Fibroblast of lung (primary cell): ENCODE measurements at regions not wholly inside any gene's neighbourhood (a gene's known extent, or its start where the extent isn't known, plus 50 kb on each side); places are given as distances from the start of the nearest gene placed in this dataset.
A peak's percentile ranks its signal among the peaks of the same experiment; 100 is the strongest.

Experiments
- DNase-seq, 2 donors: peaks; one replicate each; pipeline versions ENCODE4 v3.0.0 to v3.0.0-alpha.2; 2010; ENCODE audit warnings: low read depth in 2 of 2
- H2AFZ ChIP-seq: 2 replicates; pipeline ENCODE4 v1.5.1; 2012; ENCODE audit warnings: low read length, control low read depth, inconsistent platforms
- H3K27ac ChIP-seq: 2 replicates; pipeline ENCODE4 v1.5.1; 2011; ENCODE audit warnings: low read length, control low read depth; ENCODE audit not compliant: insufficient read depth
- H3K27me3 ChIP-seq: 2 replicates; pipeline ENCODE4 v1.5.1; 2011; ENCODE audit warnings: mild to moderate bottlenecking, low read length; ENCODE audit not compliant: control insufficient read depth, insufficient read depth
- H3K36me3 ChIP-seq: 2 replicates; pipeline ENCODE4 v1.5.1; 2011; ENCODE audit warnings: low read length; ENCODE audit not compliant: control insufficient read depth, insufficient read depth
- H3K4me1 ChIP-seq: 2 replicates; pipeline ENCODE4 v1.5.1; 2011; ENCODE audit warnings: low read length; ENCODE audit not compliant: control insufficient read depth, insufficient read depth; ENCODE audit errors: extremely low read depth
- H3K4me2 ChIP-seq: 2 replicates; pipeline ENCODE4 v1.5.1; 2011; ENCODE audit warnings: low read length, control low read depth; ENCODE audit not compliant: insufficient read depth; ENCODE audit errors: extremely low read depth
- H3K4me3 ChIP-seq, 4 experiments: fragments of 200-600 bp in 1 of 4; sonication (generic) in 1 of 4; replicated peaks in 1 of 4; 2 replicates each; pipeline ENCODE4 v1.5.1; 2011 to 2016; ENCODE audit warnings: low read length in 4 of 4, low read depth in 3 of 4, mild to moderate bottlenecking in 3 of 4, control low read depth in 2 of 4, inconsistent platforms in 1 of 4, mixed read lengths in 1 of 4; ENCODE audit not compliant: insufficient read depth in 1 of 4; ENCODE audit errors: control extremely low read depth in 1 of 4
- H3K79me2 ChIP-seq: 2 replicates; pipeline ENCODE4 v1.5.1; 2012; ENCODE audit warnings: mild to moderate bottlenecking, low read length, inconsistent platforms; ENCODE audit not compliant: control insufficient read depth, insufficient read depth
- H3K9ac ChIP-seq: 2 replicates; pipeline ENCODE4 v1.5.1; 2011; ENCODE audit warnings: mild to moderate bottlenecking, low read length, control low read depth; ENCODE audit not compliant: insufficient read depth
- H3K9me3 ChIP-seq: 2 replicates; pipeline ENCODE4 v1.5.1; 2012; ENCODE audit warnings: low read depth, low read length; ENCODE audit not compliant: control insufficient read depth, insufficient read depth
- H4K20me1 ChIP-seq: 2 replicates; pipeline ENCODE4 v1.5.1; 2011; ENCODE audit warnings: low read length; ENCODE audit not compliant: control insufficient read depth, insufficient read depth; ENCODE audit errors: extremely low read depth
- EZH2 ChIP-seq: IDR thresholded peaks from 2 replicates; pipeline ENCODE4 v1.5.1; 2012; ENCODE audit warnings: low read length, control low read depth, mild to moderate bottlenecking; ENCODE audit errors: missing control alignments
- TF ChIP-seq, protein P1 (sequence below), 2 donors: IDR thresholded peaks in 1 of 2; conservative IDR thresholded peaks in 1 of 2; 1 replicate in 1 of 2; 2 replicates in 1 of 2; pipeline ENCODE4 v1.5.1; 2011 to 2012; ENCODE audit warnings: low read length in 2 of 2, control low read depth in 1 of 2, inconsistent platforms in 1 of 2, low read depth in 1 of 2, mild to moderate bottlenecking in 1 of 2

DNA sequence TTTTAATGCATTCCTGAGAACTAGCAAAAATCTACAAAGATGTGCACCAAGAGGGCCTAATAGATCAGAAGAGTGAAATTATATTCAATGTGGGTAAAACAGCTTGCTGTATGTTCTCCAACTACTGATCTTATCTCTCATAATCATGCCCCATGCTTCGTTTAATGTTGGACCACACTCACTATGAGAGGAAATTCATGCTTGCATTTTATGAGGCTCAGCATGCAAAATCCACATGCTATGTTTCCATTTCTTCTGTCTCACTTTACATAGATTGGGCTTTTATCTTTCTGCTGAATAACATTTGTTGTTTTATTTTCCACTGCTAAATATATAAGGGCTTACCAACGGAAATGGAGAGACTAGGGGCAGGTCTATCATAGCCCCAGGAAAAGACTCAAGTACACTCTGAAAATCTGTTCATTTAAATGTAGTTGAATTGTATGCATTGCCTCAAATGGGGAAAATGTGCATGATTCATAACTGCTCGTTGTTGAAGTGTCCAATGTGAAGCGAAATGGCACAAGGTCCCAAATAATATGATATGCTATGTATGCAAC is 474.2 kb downstream of the EFNA5 start:
- TF ChIP-seq, protein P1, sequence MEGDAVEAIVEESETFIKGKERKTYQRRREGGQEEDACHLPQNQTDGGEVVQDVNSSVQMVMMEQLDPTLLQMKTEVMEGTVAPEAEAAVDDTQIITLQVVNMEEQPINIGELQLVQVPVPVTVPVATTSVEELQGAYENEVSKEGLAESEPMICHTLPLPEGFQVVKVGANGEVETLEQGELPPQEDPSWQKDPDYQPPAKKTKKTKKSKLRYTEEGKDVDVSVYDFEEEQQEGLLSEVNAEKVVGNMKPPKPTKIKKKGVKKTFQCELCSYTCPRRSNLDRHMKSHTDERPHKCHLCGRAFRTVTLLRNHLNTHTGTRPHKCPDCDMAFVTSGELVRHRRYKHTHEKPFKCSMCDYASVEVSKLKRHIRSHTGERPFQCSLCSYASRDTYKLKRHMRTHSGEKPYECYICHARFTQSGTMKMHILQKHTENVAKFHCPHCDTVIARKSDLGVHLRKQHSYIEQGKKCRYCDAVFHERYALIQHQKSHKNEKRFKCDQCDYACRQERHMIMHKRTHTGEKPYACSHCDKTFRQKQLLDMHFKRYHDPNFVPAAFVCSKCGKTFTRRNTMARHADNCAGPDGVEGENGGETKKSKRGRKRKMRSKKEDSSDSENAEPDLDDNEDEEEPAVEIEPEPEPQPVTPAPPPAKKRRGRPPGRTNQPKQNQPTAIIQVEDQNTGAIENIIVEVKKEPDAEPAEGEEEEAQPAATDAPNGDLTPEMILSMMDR (conservative IDR thresholded peaks at IDR 0.05 in 1 of 2, IDR thresholded peaks at IDR 0.05 in 1 of 2; ENCODE audit: low read depth in 1 of 2, low read length in 2 of 2), result no peak
- no peak for TF ChIP-seq EZH2
- no peak overlapping the region for H3K4me2 ChIP-seq
- no peaks in the 10 kb centered on the region for H3K27me3 ChIP-seq

DNA sequence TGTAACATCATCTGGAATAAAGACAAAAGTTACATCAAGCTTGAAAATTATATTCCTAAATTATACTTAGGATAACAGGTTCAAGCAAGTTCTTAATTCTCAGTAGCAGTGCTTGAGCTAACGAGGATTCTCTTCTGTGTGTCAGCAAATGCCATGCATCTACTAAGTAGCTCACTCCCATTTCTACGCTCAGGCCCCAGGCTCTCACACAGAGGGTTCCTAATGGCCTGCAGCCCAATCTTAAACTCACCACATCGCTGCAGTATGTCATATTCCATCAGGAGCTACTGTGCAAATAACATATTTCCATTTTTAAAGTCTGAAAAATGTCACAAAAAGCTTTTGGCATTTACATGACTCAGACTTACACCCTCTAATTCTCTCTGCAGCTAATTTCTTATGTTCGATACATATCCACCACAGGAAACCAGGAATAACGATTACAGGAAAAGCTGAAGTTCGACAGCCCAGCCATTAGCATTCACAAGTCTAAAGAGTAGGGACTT is 474.8 kb downstream of the EFNA5 start:
- no peak for TF ChIP-seq EZH2
- TF ChIP-seq, protein P1 (conservative IDR thresholded peaks at IDR 0.05 in 1 of 2, IDR thresholded peaks at IDR 0.05 in 1 of 2; ENCODE audit: low read depth in 1 of 2, low read length in 2 of 2), result no peak
- no peak overlapping the region for H2AFZ ChIP-seq
- no peaks in the 10 kb centered on the region for H3K4me1 ChIP-seq
- H3K27ac ChIP-seq, result no peak overlapping the region
- no peak overlapping the region for H3K4me3 ChIP-seq
- no peaks in the 10 kb centered on the region for H3K27me3 ChIP-seq
- no peaks in the 10 kb centered on the region for H3K79me2 ChIP-seq
- DNase-seq, result no peak
- no peaks in the 10 kb centered on the region for H3K36me3 ChIP-seq
- no peak overlapping the region for H3K9ac ChIP-seq
- no peaks in the 10 kb centered on the region for H3K9me3 ChIP-seq
- no peak overlapping the region for H3K4me2 ChIP-seq
- no peaks in the 10 kb centered on the region for H4K20me1 ChIP-seq

More for the DNA sequence above, 474.2 kb downstream of the EFNA5 start:
- Histone ChIP-seq H3K27ac (no peak overlapping the region), H3K4me3 (no peak overlapping the region), H2AFZ (no peak overlapping the region), H4K20me1 (no peaks in the 10 kb centered on the region), H3K4me1 (no peaks in the 10 kb centered on the region), H3K9ac (no peak overlapping the region), H3K9me3 (no peaks in the 10 kb centered on the region), H3K79me2 (no peaks in the 10 kb centered on the region), H3K36me3 (no peaks in the 10 kb centered on the region)
- no peak for DNase-seq

DNA sequence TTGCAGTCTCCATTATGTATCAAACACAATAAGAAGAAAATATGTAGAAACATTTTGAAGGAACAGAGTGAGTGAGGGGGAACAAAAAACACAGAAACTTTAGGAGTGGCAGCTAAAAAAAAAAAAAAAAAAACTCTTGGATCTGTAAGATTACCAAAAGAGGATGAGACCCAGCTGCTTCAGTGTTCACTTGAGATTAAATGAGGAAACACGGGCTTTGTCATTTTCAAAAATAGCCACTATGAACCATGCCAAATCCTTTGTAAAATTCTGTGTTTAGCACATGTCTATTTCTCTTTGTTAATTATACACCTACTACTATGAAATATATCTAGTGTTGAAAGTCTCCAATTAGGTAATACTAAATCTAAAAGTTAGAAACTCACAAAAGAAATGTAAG is 485.9 kb downstream of the EFNA5 start:
- peak in 1 of 2 donors; percentile 3 for DNase-seq
- Histone ChIP-seq H3K27me3 (no peaks in the 10 kb centered on the region), H3K4me2 (no peak overlapping the region), H3K4me1 (no peaks in the 10 kb centered on the region), H3K79me2 (no peaks in the 10 kb centered on the region), H3K4me3 (no peak overlapping the region), H4K20me1 (no peaks in the 10 kb centered on the region), H3K27ac (no peak overlapping the region), H2AFZ (no peak overlapping the region), H3K9me3 (no peaks in the 10 kb centered on the region), H3K36me3 (no peaks in the 10 kb centered on the region), H3K9ac (no peak overlapping the region)
- TF ChIP-seq, protein P1 (conservative IDR thresholded peaks at IDR 0.05 in 1 of 2, IDR thresholded peaks at IDR 0.05 in 1 of 2; ENCODE audit: low read depth in 1 of 2, low read length in 2 of 2), result no peak
- TF ChIP-seq EZH2, result no peak
